ENCODE measurements at regions not wholly inside any gene's neighbourhood (a gene's known extent, or its start where the extent isn't known, plus 50 kb on each side); places are given as distances from the start of the nearest gene placed in this dataset.

DNA sequence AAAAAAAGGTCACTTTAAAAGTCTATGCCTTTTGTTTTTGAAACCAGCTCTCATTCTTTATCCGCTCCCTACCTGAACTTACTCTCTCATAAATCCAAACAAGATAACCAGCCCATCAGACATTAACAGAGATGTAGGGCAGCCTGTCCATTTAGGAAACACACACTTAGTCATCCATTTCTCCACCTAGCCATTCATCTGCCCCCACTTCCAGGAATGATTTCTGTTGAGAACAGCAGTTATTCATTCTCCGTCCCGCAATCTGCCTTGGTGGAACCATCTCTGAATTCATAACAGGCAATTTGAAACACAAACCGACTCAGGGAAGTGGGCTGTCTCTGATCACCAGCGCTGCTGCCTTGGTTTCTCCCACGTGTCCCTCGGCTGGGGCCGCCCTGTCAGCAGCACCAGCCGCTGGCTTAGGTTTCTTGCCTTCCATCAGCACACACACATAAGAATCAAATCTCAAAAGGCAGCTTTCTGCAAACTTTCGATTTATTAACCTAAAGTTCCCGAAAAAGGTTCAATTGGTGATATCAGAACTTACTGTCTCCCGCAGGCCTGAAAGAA lies 528.2 kb upstream of the NRP1 start:
- Histone ChIP-seq H3K4me1 (replicated peaks in 1 of 4; ENCODE audit: control insufficient read depth in 3 of 4, insufficient read depth in 4 of 4, low read length in 3 of 4) (peaks cover 0 to 9% (median 5%) of the 10 kb centered on the region in 4 experiments; a peak in 6 of 7 replicates), H3K36me3 (ENCODE audit: control insufficient read depth in 2 of 4, insufficient read depth in 4 of 4, low read length in 3 of 4) (no peaks in the 10 kb centered on the region), H2AK5ac (ENCODE audit: low read depth, low read length) (no peak overlapping the region), H4K20me1 (replicated peaks in 1 of 2; ENCODE audit: control insufficient read depth in 1 of 2, insufficient read depth in 2 of 2, low read length in 2 of 2) (no peaks in the 10 kb centered on the region), H4K91ac (replicated peaks; ENCODE audit: insufficient read length, low read length) (no peak overlapping the region), H4K5ac (ENCODE audit: insufficient read length, low read depth, low read length) (no peak overlapping the region), H2AFZ (ENCODE audit: low read length) (no peak overlapping the region), H3K14ac (ENCODE audit: insufficient read length) (no peak overlapping the region), H3K9ac (replicated peaks in 1 of 4; ENCODE audit: extremely low read depth in 1 of 4, low read depth in 3 of 4, low read length in 3 of 4) (no peak overlapping the region), H2BK12ac (ENCODE audit: low read depth, low read length) (no peak overlapping the region; the same call in 1 of the 2 replicates), H3K27ac (ENCODE audit: low read depth, low read length) (no peak overlapping the region), H3K79me2 (ENCODE audit: control insufficient read depth in 1 of 2, insufficient read depth in 2 of 2, low read length in 2 of 2) (no peaks in the 10 kb centered on the region), H2BK20ac (ENCODE audit: low read length) (no peak overlapping the region), H2BK5ac (ENCODE audit: low read depth, low read length) (no peak overlapping the region), H3K56ac (replicated peaks; ENCODE audit: insufficient read length, low read depth, low read length) (no peak overlapping the region), H2BK120ac (replicated peaks; ENCODE audit: low read depth, low read length) (no peak overlapping the region), H4K8ac (ENCODE audit: extremely low read depth, insufficient read depth, low read length) (no peak overlapping the region), H3K4ac (replicated peaks; ENCODE audit: insufficient read length, low read depth, low read length) (no peak overlapping the region), H3K4me3 (ENCODE audit: extremely low read depth in 1 of 4, insufficient read depth in 2 of 4, low read depth in 3 of 4, low read length in 4 of 4) (no peak overlapping the region), H3K4me2 (ENCODE audit: insufficient read depth in 1 of 2, low read depth in 2 of 2, low read length in 2 of 2) (no peak overlapping the region; a peak in 1 of 4 replicates), H3K79me1 (ENCODE audit: low read depth, low read length) (no peaks in the 10 kb centered on the region), H3K18ac (ENCODE audit: extremely low read depth, low read length) (no peak overlapping the region), H3K9me3 (ENCODE audit: insufficient read depth in 2 of 2, low read depth in 1 of 2, low read length in 1 of 2) (no peaks in the 10 kb centered on the region), H3K27me3 (replicated peaks in 1 of 4; ENCODE audit: control insufficient read depth in 3 of 4, extremely low read depth in 1 of 4, insufficient read depth in 3 of 4, low read length in 3 of 4) (no peaks in the 10 kb centered on the region), H3K23ac (ENCODE audit: insufficient read length) (no peak overlapping the region), H3K23me2 (ENCODE audit: low read depth, low read length) (no peaks in the 10 kb centered on the region), H2BK15ac (ENCODE audit: low read length) (no peak overlapping the region)
- DNase-seq (ENCODE audit: low read depth in 1 of 2, low spot score in 2 of 2) (no peak), FAIRE-seq (no peak)
- POLR2A ChIA-PET (ENCODE audit: partially characterized antibody): interaction anchor here (0.7 kb wide), 1 partner anchor 63 kb away, joined by 3 read pairs; no protein-coding TSS in a partner anchor
- WGBS, 2 experiments (ENCODE audit: extremely low coverage in 1 of 2, insufficient coverage in 1 of 2, insufficient read length in 1 of 2, insufficient replicate concordance in 2 of 2, low coverage in 1 of 2, low lambda C conversion rate in 2 of 2, missing lambda C conversion rate in 1 of 2): 90% methylated on average over 12 of the region's 12 CpGs; no CpG with 5 or more reads in 1 of the 2 experiments
- CTCF ChIA-PET (ENCODE audit: partially characterized antibody): no interaction called here
- TF ChIP-seq JUND (IDR thresholded peaks at IDR 0.05; ENCODE audit: low read length) (no peak), SP4 (IDR thresholded peaks at IDR 0.05; ENCODE audit: low read length) (no peak)

Data from H1 (cell line).